ENCODE measurements at regions not wholly inside any gene's neighbourhood (a gene's known extent, or its start where the extent isn't known, plus 50 kb on each side); places are given as distances from the start of the nearest gene placed in this dataset.

GRCh38 chr18:76686737-76687231, 135.6 kb upstream of the ZNF236 start:
- no peak for DNase-seq (ENCODE audit: low read depth in 1 of 2, low spot score in 1 of 2)

GRCh38 chr18:76685860-76686259, 136.5 kb upstream of the ZNF236 start:
- no peak for DNase-seq (ENCODE audit: low read depth in 1 of 2, low spot score in 1 of 2)

- DNase-seq (ENCODE audit: low read depth in 1 of 2, low spot score in 1 of 2), result no peak
Observed at GRCh38 chr18:76685402-76685801, 137.0 kb upstream of the ZNF236 start.

GRCh38 chr18:76684265-76684664, 138.1 kb upstream of the ZNF236 start:
- no peak for DNase-seq (ENCODE audit: low read depth in 1 of 2, low spot score in 1 of 2)

GRCh38 chr18:76679945-76680344, 142.4 kb upstream of the ZNF236 start:
- no peak for DNase-seq (ENCODE audit: low read depth in 1 of 2, low spot score in 1 of 2)

GRCh38 chr18:76679259-76679658, 143.1 kb upstream of the ZNF236 start:
- no peak for DNase-seq (ENCODE audit: low read depth in 1 of 2, low spot score in 1 of 2)

GRCh38 chr18:76678248-76678647, 144.1 kb upstream of the ZNF236 start:
- DNase-seq (ENCODE audit: low read depth in 1 of 2, low spot score in 1 of 2), result no peak

GRCh38 chr18:76674596-76674995, 147.8 kb upstream of the ZNF236 start:
- no peak for DNase-seq (ENCODE audit: low read depth in 1 of 2, low spot score in 1 of 2)

- no peak for DNase-seq (ENCODE audit: low read depth in 1 of 2, low spot score in 1 of 2)
Observed at GRCh38 chr18:76673281-76674185, 148.8 kb upstream of the ZNF236 start.

GRCh38 chr18:76672627-76673026, 149.7 kb upstream of the ZNF236 start:
- DNase-seq (ENCODE audit: low read depth in 1 of 2, low spot score in 1 of 2), result no peak

GRCh38 chr18:76670564-76671288, 151.6 kb upstream of the ZNF236 start:
- no peak for DNase-seq (ENCODE audit: low read depth in 1 of 2, low spot score in 1 of 2)

GRCh38 chr18:76668546-76668945, 153.8 kb upstream of the ZNF236 start:
- no peak for DNase-seq (ENCODE audit: low read depth in 1 of 2, low spot score in 1 of 2)

GRCh38 chr18:76668119-76668518, 154.2 kb upstream of the ZNF236 start:
- no peak for DNase-seq (ENCODE audit: low read depth in 1 of 2, low spot score in 1 of 2)

GRCh38 chr18:76667603-76668002, 154.8 kb upstream of the ZNF236 start:
- no peak for DNase-seq (ENCODE audit: low read depth in 1 of 2, low spot score in 1 of 2)

GRCh38 chr18:76662626-76663025, 159.7 kb upstream of the ZNF236 start:
- no peak for DNase-seq (ENCODE audit: low read depth in 1 of 2, low spot score in 1 of 2)

GRCh38 chr18:76660571-76661192, 161.7 kb upstream of the ZNF236 start:
- DNase-seq (ENCODE audit: low read depth in 1 of 2, low spot score in 1 of 2), result no peak

GRCh38 chr18:76658627-76659026, 163.6 kb upstream of the ZNF516 start:
- no peak for DNase-seq (ENCODE audit: low read depth in 1 of 2, low spot score in 1 of 2)

GRCh38 chr18:76657911-76658470, 162.9 kb upstream of the ZNF516 start:
- no peak for DNase-seq (ENCODE audit: low read depth in 1 of 2, low spot score in 1 of 2)

GRCh38 chr18:76656925-76657827, 162.1 kb upstream of the ZNF516 start:
- DNase-seq (ENCODE audit: low read depth in 1 of 2, low spot score in 1 of 2), result no peak

- DNase-seq (ENCODE audit: low read depth in 1 of 2, low spot score in 1 of 2), result no peak
Observed at GRCh38 chr18:76654577-76654976, 159.5 kb upstream of the ZNF516 start.

All from activated T-helper 1 cell treated with anti-CD3 and anti-CD28 coated beads, Interleukin-2, amount 50 U/mL, for 16 hours (primary cell).